HCT116 (cell line): ENCODE measurements at regions not wholly inside any gene's neighbourhood (a gene's known extent, or its start where the extent isn't known, plus 50 kb on each side); places are given as distances from the start of the nearest gene placed in this dataset.

Source experiments
- ATAC-seq: fragments of 200-7000 bp; cut with Tn5 transposase; 2 replicates; pipeline ENCODE4 v1.9.1; 2020; ENCODE audit warnings: mild to moderate bottlenecking, moderate library complexity
- BruUV-seq: library from RNA; stranded (reverse); fragments of 400-500 nt; replicated peaks from 2 replicates; lab custom pipeline; 2021; lab: Mats Ljungman, UMichigan
- CTCF ChIA-PET: fragments of 300-600 bp; sonication (Branson Sonifier 250); formaldehyde crosslinking; loops from one replicate; lab custom pipeline; 2021; ENCODE audit warnings: antibody characterized with exemption; lab: Charles Lee
- POLR2A ChIA-PET: fragments of 300-600, 350-600 bp; sonication (Branson Sonifier 250); formaldehyde crosslinking; loops from one replicate; lab custom pipeline; 2021; ENCODE audit warnings: antibody characterized with exemption; lab: Charles Lee
- RAD21 ChIA-PET, 2 experiments: fragments of 300-600 bp; sonication (Branson Sonifier 250); formaldehyde crosslinking; loops; one replicate each; lab custom pipeline; 2023; ENCODE audit warnings: low total read pairs in 2 of 2; ENCODE audit not compliant: uncharacterized antibody in 2 of 2, unreplicated experiment in 2 of 2, low non-redundant PET in 1 of 2; lab: Charles Lee
- DNase-seq: peaks from one replicate; pipeline ENCODE4 v3.0.0-alpha.2; 2010; ENCODE audit warnings: low read depth, low spot score
- H2AFZ ChIP-seq: fragments of 200-600 bp; shearing (Covaris generic), sonication (generic); 2 replicates; pipeline ENCODE4 v1.6.1; 2017; ENCODE audit warnings: low read depth, mixed run types, mixed read lengths, antibody characterized with exemption, low read length; ENCODE audit not compliant: poor library complexity, severe bottlenecking
- H3K27ac ChIP-seq: 2 replicates; pipeline ENCODE4 v1.5.1; 2012; ENCODE audit warnings: low read depth, low read length
- H3K27me3 ChIP-seq: fragments of 200-600 bp; sonication (generic); 2 replicates; pipeline ENCODE4 v1.6.1; 2016; ENCODE audit warnings: mixed run types, low read length, mixed read lengths; ENCODE audit not compliant: insufficient read depth
- H3K36me3 ChIP-seq, 2 experiments: fragments of 200-500 bp in 1 of 2; fragments of 200-600 bp in 1 of 2; sonication (Bioruptor generic) in 1 of 2; sonication (generic) in 1 of 2; 2 replicates each; pipeline versions ENCODE4 v1.5.1 to v1.6.1; 2014 to 2016; ENCODE audit warnings: low read length in 2 of 2, inconsistent platforms in 1 of 2, mixed read lengths in 1 of 2, mixed run types in 1 of 2; ENCODE audit not compliant: insufficient read depth in 2 of 2, control insufficient read depth in 1 of 2
- H3K4me1 ChIP-seq, 2 experiments: fragments of 200-600 bp in 1 of 2; sonication (generic) in 1 of 2; 2 replicates each; pipeline versions ENCODE4 v1.5.1 to v1.6.1; 2012 to 2017; ENCODE audit warnings: low read length in 2 of 2, inconsistent platforms in 1 of 2, mild to moderate bottlenecking in 1 of 2, mixed read lengths in 1 of 2, mixed run types in 1 of 2, moderate library complexity in 1 of 2; ENCODE audit not compliant: insufficient read depth in 2 of 2, control insufficient read depth in 1 of 2
- H3K4me2 ChIP-seq: fragments of 200-600 bp; sonication (generic); 2 replicates; pipeline ENCODE4 v1.6.1; 2017; ENCODE audit warnings: mixed run types, low read length, mixed read lengths
- H3K4me3 ChIP-seq, 2 experiments: fragments of 200-600 bp in 1 of 2; sonication (generic) in 1 of 2; replicated peaks in 1 of 2; 2 replicates each; pipeline ENCODE4 v1.5.1; 2011 to 2016; ENCODE audit warnings: low read length in 2 of 2, control low read depth in 1 of 2, low read depth in 1 of 2, mild to moderate bottlenecking in 1 of 2, mixed read lengths in 1 of 2, mixed run types in 1 of 2
- H3K79me2 ChIP-seq: fragments of 200-600 bp; sonication (generic); 2 replicates; pipeline ENCODE4 v1.6.1; 2017; ENCODE audit warnings: mild to moderate bottlenecking, mixed run types, low read length, moderate library complexity, mixed read lengths; ENCODE audit not compliant: insufficient read depth
- H3K9ac ChIP-seq: fragments of 200-600 bp; sonication (generic); 2 replicates; pipeline ENCODE4 v1.6.1; 2016; ENCODE audit warnings: low read length, mixed read lengths
- H3K9me2 ChIP-seq: fragments of 200-600 bp; sonication (generic), shearing (Covaris generic); 2 replicates; pipeline ENCODE4 v1.6.1; 2017; ENCODE audit warnings: mixed run types, mild to moderate bottlenecking, moderate library complexity; ENCODE audit not compliant: insufficient read depth
- H3K9me3 ChIP-seq, 2 experiments: fragments of 200-500 bp in 1 of 2; fragments of 200-600 bp in 1 of 2; sonication (Bioruptor generic) in 1 of 2; sonication (generic) in 1 of 2; 2 replicates each; pipeline ENCODE4 v1.6.1; 2014 to 2017; ENCODE audit warnings: low read length in 2 of 2, mixed read lengths in 2 of 2, inconsistent platforms in 1 of 2, low read depth in 1 of 2, mild to moderate bottlenecking in 1 of 2, mixed run types in 1 of 2, moderate library complexity in 1 of 2; ENCODE audit not compliant: control insufficient read depth in 1 of 2, insufficient read depth in 1 of 2
- H4K20me1 ChIP-seq: fragments of 200-600 bp; sonication (generic), shearing (Covaris generic); 2 replicates; pipeline ENCODE4 v1.6.1; 2017; ENCODE audit warnings: mixed run types, mild to moderate bottlenecking, moderate library complexity; ENCODE audit not compliant: insufficient read depth
- ATF3 ChIP-seq: IDR thresholded peaks from 2 replicates; pipeline ENCODE4 v1.6.1; 2012
- CBX3 ChIP-seq: IDR thresholded peaks from 2 replicates; pipeline ENCODE4 v1.6.1; 2012; ENCODE audit warnings: low read depth
- CEBPB ChIP-seq: IDR thresholded peaks from 2 replicates; pipeline ENCODE4 v1.6.1; 2012; ENCODE audit warnings: low read depth
- CTCF ChIP-seq, 3 experiments: fragments of 200-600 bp in 1 of 3; sonication (generic) in 1 of 3; IDR thresholded peaks in 2 of 3; conservative IDR thresholded peaks in 1 of 3; 2 replicates each; pipeline ENCODE4 v1.5.1; 2012 to 2017; ENCODE audit warnings: low read depth in 2 of 3, low read length in 2 of 3, antibody characterized with exemption in 1 of 3, borderline replicate concordance in 1 of 3, control low read depth in 1 of 3, mild to moderate bottlenecking in 1 of 3, mixed read lengths in 1 of 3, mixed run types in 1 of 3, moderate library complexity in 1 of 3; ENCODE audit not compliant: insufficient read depth in 1 of 3
- EGR1 ChIP-seq: IDR thresholded peaks from 2 replicates; pipeline ENCODE4 v1.6.1; 2012; ENCODE audit warnings: low read depth
- EZH2phosphoT487 ChIP-seq: fragments of 200-600 bp; IDR thresholded peaks from 2 replicates; pipeline ENCODE4 v1.6.1; 2018; ENCODE audit warnings: antibody characterized with exemption, borderline replicate concordance
- FOSL1 ChIP-seq: IDR thresholded peaks from 2 replicates; pipeline ENCODE4 v1.6.1; 2012; ENCODE audit warnings: low read depth
- JUND ChIP-seq: IDR thresholded peaks from 2 replicates; pipeline ENCODE4 v1.6.1; 2012
- MAX ChIP-seq: IDR thresholded peaks from 2 replicates; pipeline ENCODE4 v1.6.1; 2012
- RAD21 ChIP-seq: IDR thresholded peaks from 2 replicates; pipeline ENCODE4 v1.6.1; 2012; ENCODE audit warnings: low read depth, mild to moderate bottlenecking
- SIN3A ChIP-seq: IDR thresholded peaks from 2 replicates; pipeline ENCODE4 v1.6.1; 2012; ENCODE audit warnings: low read depth
- SP1 ChIP-seq: IDR thresholded peaks from 2 replicates; pipeline ENCODE4 v1.6.1; 2012; ENCODE audit warnings: low read depth
- SRF ChIP-seq: IDR thresholded peaks from 2 replicates; pipeline ENCODE4 v1.6.1; 2012; ENCODE audit warnings: low read depth
- TCF7L2 ChIP-seq: IDR thresholded peaks from 2 replicates; pipeline ENCODE4 v1.7.0; 2011; ENCODE audit warnings: borderline replicate concordance, inconsistent platforms; ENCODE audit not compliant: insufficient read depth, insufficient read length; ENCODE audit errors: extremely low read depth
- YY1 ChIP-seq: IDR thresholded peaks from 2 replicates; pipeline ENCODE4 v1.6.1; 2011; ENCODE audit warnings: low read length, low read depth, moderate library complexity, mild to moderate bottlenecking; ENCODE audit not compliant: insufficient replicate concordance; ENCODE audit errors: extremely low read depth
- ZFX ChIP-seq: fragments of 450-650 bp; IDR thresholded peaks from 2 replicates; pipeline ENCODE4 v1.6.1; 2017
- ZNF274 ChIP-seq: fragments of 200-500 bp; sonication (Bioruptor generic); IDR thresholded peaks from 2 replicates; pipeline ENCODE4 v1.6.1; 2014; ENCODE audit warnings: mild to moderate bottlenecking, low read depth, low read length, inconsistent platforms
- intact Hi-C: fragments of 100-400 bp; cut with micrococcal nuclease; formaldehyde crosslinking; loops from 2 replicates; pipeline ENCODE4 v1.10.0; 2022

- ATAC-seq: no peak; the same call in 1 of the 2 replicates
Measured at GRCh38 chr3:23671851-23672589, 133.7 kb upstream of the UBE2E1 start.

GRCh38 chr3:23672628-23673027 lies 133.1 kb upstream of the UBE2E1 start:
- RAD21 ChIA-PET: no interaction called here
- Histone ChIP-seq H3K4me2 (no peak overlapping the region), H3K9me3 (no peaks in the 10 kb centered on the region), H4K20me1 (no peaks in the 10 kb centered on the region), H3K9me2 (no peaks in the 10 kb centered on the region), H3K9ac (no peak overlapping the region), H2AFZ (no peak overlapping the region), H3K4me1 (peaks cover 31 to 67% of the 10 kb centered on the region in 2 experiments), H3K27me3 (no peaks in the 10 kb centered on the region), H3K36me3 (no peaks in the 10 kb centered on the region), H3K27ac (no peak overlapping the region), H3K4me3 (no peak overlapping the region), H3K79me2 (no peaks in the 10 kb centered on the region)
- TF ChIP-seq ZFX (no peak), SIN3A (no peak), ATF3 (no peak), JUND (no peak), EGR1 (no peak), MAX (no peak), EZH2phosphoT487 (no peak), SRF (no peak), FOSL1 (no peak), ZNF274 (no peak), CEBPB (no peak), RAD21 (no peak), YY1 (no peak), CTCF (IDR thresholded peaks at IDR 0.05 in 2 of 3, conservative IDR thresholded peaks at IDR 0.05 in 1 of 3; ENCODE audit: borderline replicate concordance in 1 of 3, insufficient read depth in 1 of 3, low read depth in 2 of 3, low read length in 2 of 3) (no peak), CBX3 (no peak)
- intact Hi-C loops: no loop called here
- CTCF ChIA-PET: no interaction called here
- BruUV-seq: no TSS peak
- DNase-seq (no peak), ATAC-seq (no peak)
- POLR2A ChIA-PET: no interaction called here

More at GRCh38 chr3:23671851-23672589, 133.7 kb upstream of the UBE2E1 start:
- peak; percentile 54; the same call in 1 of the 2 replicates for TF ChIP-seq ZFX
- no peak for TF ChIP-seq SP1
- peak; percentile 77 for TF ChIP-seq TCF7L2
- ChIA-PET POLR2A (no interaction called here), CTCF (no interaction called here), RAD21 (no interaction called here)
- Histone ChIP-seq H3K36me3 (no peaks in the 10 kb centered on the region), H3K9ac (no peak overlapping the region), H4K20me1 (no peaks in the 10 kb centered on the region), H3K4me1 (peaks cover 37 to 73% of the 10 kb centered on the region in 2 experiments), H2AFZ (no peak overlapping the region), H3K4me2 (peak overlapping the region; percentile 52), H3K9me2 (no peaks in the 10 kb centered on the region), H3K27ac (no peak overlapping the region), H3K4me3 (no peak overlapping the region), H3K79me2 (no peaks in the 10 kb centered on the region), H3K27me3 (no peaks in the 10 kb centered on the region), H3K9me3 (no peaks in the 10 kb centered on the region)
- intact Hi-C loops: no loop called here
- no TSS peak for BruUV-seq
- no peak for DNase-seq
